Liver (tissue), 8 donors: ENCODE measurements at regions not wholly inside any gene's neighbourhood (a gene's known extent, or its start where the extent isn't known, plus 50 kb on each side); places are given as distances from the start of the nearest gene placed in this dataset.

Experiments
- DNase-seq: peaks from one replicate; pipeline ENCODE4 v3.0.0-alpha.2; 2017; ENCODE audit warnings: low spot score
- H3K27ac ChIP-seq, 2 donors: one replicate each; pipeline ENCODE4 v1.7.0; 2013; ENCODE audit warnings: inconsistent platforms in 2 of 2, low read length in 2 of 2, control low read depth in 1 of 2, low read depth in 1 of 2, mild to moderate bottlenecking in 1 of 2
- H3K27me3 ChIP-seq, 4 donors: one replicate each; pipeline versions ENCODE4 v1.6.1 to v1.7.0; 2013; ENCODE audit warnings: low read length in 3 of 4, inconsistent platforms in 1 of 4, mild to moderate bottlenecking in 1 of 4, moderate library complexity in 1 of 4; ENCODE audit not compliant: control insufficient read depth in 4 of 4, insufficient read depth in 4 of 4
- H3K36me3 ChIP-seq, 4 donors: one replicate each; pipeline versions ENCODE4 v1.6.1 to v1.7.0; 2013; ENCODE audit warnings: low read length in 3 of 4, mild to moderate bottlenecking in 3 of 4, low read depth in 1 of 4, moderate library complexity in 1 of 4; ENCODE audit not compliant: control insufficient read depth in 4 of 4, insufficient read depth in 3 of 4
- H3K4me1 ChIP-seq, 4 donors: one replicate each; pipeline versions ENCODE4 v1.6.1 to v1.7.0; 2013; ENCODE audit warnings: low read length in 3 of 4, mild to moderate bottlenecking in 3 of 4, moderate library complexity in 1 of 4; ENCODE audit not compliant: control insufficient read depth in 4 of 4, insufficient read depth in 4 of 4
- H3K4me3 ChIP-seq, 3 donors: one replicate each; pipeline versions ENCODE4 v1.6.1 to v1.7.0; 2013; ENCODE audit warnings: low read length in 3 of 3, control low read depth in 1 of 3, low read depth in 1 of 3, mild to moderate bottlenecking in 1 of 3
- H3K9ac ChIP-seq, 2 donors: one replicate each; pipeline ENCODE4 v1.7.0; 2013; ENCODE audit warnings: low read length in 2 of 2, mild to moderate bottlenecking in 2 of 2, moderate library complexity in 2 of 2, control low read depth in 1 of 2, low read depth in 1 of 2
- H3K9me3 ChIP-seq, 4 donors: one replicate each; pipeline versions ENCODE4 v1.6.1 to v1.7.0; 2013; ENCODE audit warnings: low read length in 3 of 4; ENCODE audit not compliant: control insufficient read depth in 4 of 4
- EGR1 ChIP-seq, 2 donors: IDR thresholded peaks; 2 replicates each; pipeline ENCODE4 v1.6.1; 2016 to 2018; ENCODE audit warnings: antibody characterized with exemption in 2 of 2, low read depth in 2 of 2
- FOXA1 ChIP-seq: IDR thresholded peaks from 2 replicates; pipeline ENCODE4 v1.6.1; 2016; ENCODE audit warnings: antibody characterized with exemption
- FOXA2 ChIP-seq: IDR thresholded peaks from 2 replicates; pipeline ENCODE4 v1.6.1; 2016; ENCODE audit warnings: antibody characterized with exemption
- GABPA ChIP-seq, 2 donors: IDR thresholded peaks in 1 of 2; conservative IDR thresholded peaks in 1 of 2; 2 replicates each; pipeline ENCODE4 v1.6.1; 2016; ENCODE audit warnings: antibody characterized with exemption in 2 of 2, mild to moderate bottlenecking in 1 of 2, moderate library complexity in 1 of 2
- HNF4A ChIP-seq, 2 donors: conservative IDR thresholded peaks; 2 replicates each; pipeline ENCODE4 v1.6.1; 2016; ENCODE audit warnings: antibody characterized with exemption in 2 of 2, mild to moderate bottlenecking in 2 of 2
- HNF4G ChIP-seq: IDR thresholded peaks from 2 replicates; pipeline ENCODE4 v1.6.1; 2016; ENCODE audit warnings: antibody characterized with exemption
- JUND ChIP-seq, 2 donors: IDR thresholded peaks; 2 replicates each; pipeline ENCODE4 v1.6.1; 2016; ENCODE audit warnings: antibody characterized with exemption in 2 of 2
- MAX ChIP-seq: IDR thresholded peaks from 2 replicates; pipeline ENCODE4 v1.6.1; 2016; ENCODE audit warnings: antibody characterized with exemption
- NR2F2 ChIP-seq: IDR thresholded peaks from 2 replicates; pipeline ENCODE4 v1.6.1; 2016; ENCODE audit warnings: antibody characterized with exemption
- RAD21 ChIP-seq, 2 donors: IDR thresholded peaks; 2 replicates each; pipeline ENCODE4 v1.6.1; 2016; ENCODE audit warnings: antibody characterized with exemption in 2 of 2, mild to moderate bottlenecking in 2 of 2
- RXRA ChIP-seq, 2 donors: IDR thresholded peaks; 2 replicates each; pipeline ENCODE4 v1.6.1; 2017 to 2018; ENCODE audit warnings: antibody characterized with exemption in 2 of 2, mild to moderate bottlenecking in 1 of 2
- SP1 ChIP-seq: IDR thresholded peaks from 2 replicates; pipeline ENCODE4 v1.6.1; 2018; ENCODE audit warnings: antibody characterized with exemption, mild to moderate bottlenecking
- TAF1 ChIP-seq: conservative IDR thresholded peaks from 2 replicates; pipeline ENCODE4 v1.6.1; 2016; ENCODE audit warnings: antibody characterized with exemption, mild to moderate bottlenecking
- YY1 ChIP-seq: IDR thresholded peaks from 2 replicates; pipeline ENCODE4 v1.6.1; 2016; ENCODE audit warnings: antibody characterized with exemption, mild to moderate bottlenecking
- ZBTB33 ChIP-seq: IDR thresholded peaks from 2 replicates; pipeline ENCODE4 v1.6.1; 2016; ENCODE audit warnings: antibody characterized with exemption
- WGBS: extraction: QIAGEN DNeasy Blood & Tissue Kit; methylation state at CpG from one replicate; pipeline ENCODE4 v1.1.7; 2013; 5-methylcytosine and 5-hydroxymethylcytosine counted together
- TF ChIP-seq, protein P1 (sequence below): IDR thresholded peaks from 2 replicates; pipeline ENCODE4 v1.6.1; 2016; ENCODE audit warnings: antibody characterized with exemption, mild to moderate bottlenecking
- TF ChIP-seq, protein P2 (sequence below): fragments of 150-350 bp; IDR thresholded peaks from 2 replicates; pipeline ENCODE4 v1.5.1; 2017; ENCODE audit warnings: improper control_type of control experiment, low read depth, low read length; ENCODE audit not compliant: missing input control
- TF ChIP-seq, protein P3 (sequence below): IDR thresholded peaks from 2 replicates; pipeline ENCODE4 v1.6.1; 2016; ENCODE audit warnings: antibody characterized with exemption
- donor health status: healthy.
- donor health status: healthy.
- donor health status: healthy.
- donor health status: healthy.
- donor health status: healthy.

- TF ChIP-seq JUND (IDR thresholded peaks at IDR 0.05) (no peak), GABPA (IDR thresholded peaks at IDR 0.05 in 1 of 2, conservative IDR thresholded peaks at IDR 0.05 in 1 of 2) (no peak)
Measured at GRCh38 chr5:68368311-68369022, 152.9 kb downstream of the PIK3R1 start (continued).

DNA sequence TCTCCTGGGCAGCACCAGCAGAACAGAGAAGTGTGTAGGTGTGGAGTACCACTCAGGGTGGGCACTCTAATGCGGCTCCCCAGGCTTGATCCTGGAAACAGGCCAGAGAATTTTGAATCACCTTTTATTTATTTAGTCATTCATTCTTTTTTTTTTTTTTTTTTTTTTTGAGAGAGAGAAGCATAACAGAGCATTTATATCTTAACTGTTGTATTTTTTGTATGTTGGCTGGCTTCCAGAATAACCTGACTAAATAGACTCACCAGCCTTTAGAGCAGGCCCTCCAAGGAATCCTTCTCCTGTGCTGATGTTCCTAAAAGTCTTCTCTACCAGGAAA is 153.4 kb downstream of the PIK3R1 start:
- no peak overlapping the region for H3K4me3 ChIP-seq
- H3K27ac ChIP-seq: no peak overlapping the region
- no peaks in the 10 kb centered on the region for H3K36me3 ChIP-seq
- no peaks in the 10 kb centered on the region for H3K4me1 ChIP-seq
- DNase-seq: no peak
- H3K9ac ChIP-seq: no peak overlapping the region
- no peaks in the 10 kb centered on the region for H3K27me3 ChIP-seq
- WGBS: 74% methylated on average over 1 of the region's 1 CpG
- TF ChIP-seq EGR1 (IDR thresholded peaks at IDR 0.05; ENCODE audit: low read depth in 2 of 2) (no peak), FOXA2 (no peak), MAX (no peak), HNF4G (no peak), ZBTB33 (no peak), RXRA (IDR thresholded peaks at IDR 0.05) (no peak), RAD21 (IDR thresholded peaks at IDR 0.05) (no peak), NR2F2 (no peak), YY1 (no peak), FOXA1 (no peak), GABPA (IDR thresholded peaks at IDR 0.05 in 1 of 2, conservative IDR thresholded peaks at IDR 0.05 in 1 of 2) (no peak), TAF1 (no peak), SP1 (no peak), JUND (IDR thresholded peaks at IDR 0.05) (no peak), HNF4A (conservative IDR thresholded peaks at IDR 0.05) (no peak)
- TF ChIP-seq, protein P1, sequence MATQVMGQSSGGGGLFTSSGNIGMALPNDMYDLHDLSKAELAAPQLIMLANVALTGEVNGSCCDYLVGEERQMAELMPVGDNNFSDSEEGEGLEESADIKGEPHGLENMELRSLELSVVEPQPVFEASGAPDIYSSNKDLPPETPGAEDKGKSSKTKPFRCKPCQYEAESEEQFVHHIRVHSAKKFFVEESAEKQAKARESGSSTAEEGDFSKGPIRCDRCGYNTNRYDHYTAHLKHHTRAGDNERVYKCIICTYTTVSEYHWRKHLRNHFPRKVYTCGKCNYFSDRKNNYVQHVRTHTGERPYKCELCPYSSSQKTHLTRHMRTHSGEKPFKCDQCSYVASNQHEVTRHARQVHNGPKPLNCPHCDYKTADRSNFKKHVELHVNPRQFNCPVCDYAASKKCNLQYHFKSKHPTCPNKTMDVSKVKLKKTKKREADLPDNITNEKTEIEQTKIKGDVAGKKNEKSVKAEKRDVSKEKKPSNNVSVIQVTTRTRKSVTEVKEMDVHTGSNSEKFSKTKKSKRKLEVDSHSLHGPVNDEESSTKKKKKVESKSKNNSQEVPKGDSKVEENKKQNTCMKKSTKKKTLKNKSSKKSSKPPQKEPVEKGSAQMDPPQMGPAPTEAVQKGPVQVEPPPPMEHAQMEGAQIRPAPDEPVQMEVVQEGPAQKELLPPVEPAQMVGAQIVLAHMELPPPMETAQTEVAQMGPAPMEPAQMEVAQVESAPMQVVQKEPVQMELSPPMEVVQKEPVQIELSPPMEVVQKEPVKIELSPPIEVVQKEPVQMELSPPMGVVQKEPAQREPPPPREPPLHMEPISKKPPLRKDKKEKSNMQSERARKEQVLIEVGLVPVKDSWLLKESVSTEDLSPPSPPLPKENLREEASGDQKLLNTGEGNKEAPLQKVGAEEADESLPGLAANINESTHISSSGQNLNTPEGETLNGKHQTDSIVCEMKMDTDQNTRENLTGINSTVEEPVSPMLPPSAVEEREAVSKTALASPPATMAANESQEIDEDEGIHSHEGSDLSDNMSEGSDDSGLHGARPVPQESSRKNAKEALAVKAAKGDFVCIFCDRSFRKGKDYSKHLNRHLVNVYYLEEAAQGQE: no peak
- TF ChIP-seq, protein P2, sequence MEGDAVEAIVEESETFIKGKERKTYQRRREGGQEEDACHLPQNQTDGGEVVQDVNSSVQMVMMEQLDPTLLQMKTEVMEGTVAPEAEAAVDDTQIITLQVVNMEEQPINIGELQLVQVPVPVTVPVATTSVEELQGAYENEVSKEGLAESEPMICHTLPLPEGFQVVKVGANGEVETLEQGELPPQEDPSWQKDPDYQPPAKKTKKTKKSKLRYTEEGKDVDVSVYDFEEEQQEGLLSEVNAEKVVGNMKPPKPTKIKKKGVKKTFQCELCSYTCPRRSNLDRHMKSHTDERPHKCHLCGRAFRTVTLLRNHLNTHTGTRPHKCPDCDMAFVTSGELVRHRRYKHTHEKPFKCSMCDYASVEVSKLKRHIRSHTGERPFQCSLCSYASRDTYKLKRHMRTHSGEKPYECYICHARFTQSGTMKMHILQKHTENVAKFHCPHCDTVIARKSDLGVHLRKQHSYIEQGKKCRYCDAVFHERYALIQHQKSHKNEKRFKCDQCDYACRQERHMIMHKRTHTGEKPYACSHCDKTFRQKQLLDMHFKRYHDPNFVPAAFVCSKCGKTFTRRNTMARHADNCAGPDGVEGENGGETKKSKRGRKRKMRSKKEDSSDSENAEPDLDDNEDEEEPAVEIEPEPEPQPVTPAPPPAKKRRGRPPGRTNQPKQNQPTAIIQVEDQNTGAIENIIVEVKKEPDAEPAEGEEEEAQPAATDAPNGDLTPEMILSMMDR: no peak
- TF ChIP-seq, protein P3, sequence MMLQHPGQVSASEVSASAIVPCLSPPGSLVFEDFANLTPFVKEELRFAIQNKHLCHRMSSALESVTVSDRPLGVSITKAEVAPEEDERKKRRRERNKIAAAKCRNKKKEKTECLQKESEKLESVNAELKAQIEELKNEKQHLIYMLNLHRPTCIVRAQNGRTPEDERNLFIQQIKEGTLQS: no peak
- no peaks in the 10 kb centered on the region for H3K9me3 ChIP-seq
